LoVo (cell line): ENCODE measurements at regions not wholly inside any gene's neighbourhood (a gene's known extent, or its start where the extent isn't known, plus 50 kb on each side); places are given as distances from the start of the nearest gene placed in this dataset.

Source experiments
- DNase-seq: peaks from one replicate; pipeline ENCODE4 v3.0.0-alpha.2; 2016; ENCODE audit warnings: low spot score

GRCh38 chr15:96262549-96263489 lies 67.7 kb upstream of the NR2F2 start:
- DNase-seq, result no peak

- peak; percentile 49 for DNase-seq
Observed at GRCh38 chr15:96264351-96264798, 66.1 kb upstream of the NR2F2 start.

- DNase-seq, result peak; percentile 44
Observed at GRCh38 chr15:96264801-96265515, 65.5 kb upstream of the NR2F2 start.

GRCh38 chr15:96266456-96266855 lies 64.0 kb upstream of the NR2F2 start:
- DNase-seq, result no peak

GRCh38 chr15:96267463-96267862 lies 63.0 kb upstream of the NR2F2 start:
- DNase-seq, result no peak

GRCh38 chr15:96268442-96269204 lies 61.9 kb upstream of the NR2F2 start:
- DNase-seq, result no peak

GRCh38 chr15:96270581-96271172 lies 59.8 kb upstream of the NR2F2 start:
- DNase-seq, result no peak

- DNase-seq, result no peak
Observed at GRCh38 chr15:96272427-96272826, 58.1 kb upstream of the NR2F2 start.

GRCh38 chr15:96273317-96274086 lies 57.0 kb upstream of the NR2F2 start:
- peak; percentile 80 for DNase-seq

- DNase-seq, result no peak
Observed at GRCh38 chr15:96274087-96274440, 56.4 kb upstream of the NR2F2 start.

GRCh38 chr15:96274698-96275097 lies 55.8 kb upstream of the NR2F2 start:
- no peak for DNase-seq

- DNase-seq, result no peak
Observed at GRCh38 chr15:96276438-96277210, 53.9 kb upstream of the NR2F2 start.
